GM19025 (cell line): ENCODE measurements at regions not wholly inside any gene's neighbourhood (a gene's known extent, or its start where the extent isn't known, plus 50 kb on each side); places are given as distances from the start of the nearest gene placed in this dataset.

ENCODE experiments used
- ATAC-seq: cut with Tn5 transposase; IDR thresholded peaks from one replicate; pipeline ENCODE4 v1.9.1; 2021; ENCODE audit warnings: mild to moderate bottlenecking, low read depth, moderate library complexity; ENCODE audit not compliant: unreplicated experiment

DNA sequence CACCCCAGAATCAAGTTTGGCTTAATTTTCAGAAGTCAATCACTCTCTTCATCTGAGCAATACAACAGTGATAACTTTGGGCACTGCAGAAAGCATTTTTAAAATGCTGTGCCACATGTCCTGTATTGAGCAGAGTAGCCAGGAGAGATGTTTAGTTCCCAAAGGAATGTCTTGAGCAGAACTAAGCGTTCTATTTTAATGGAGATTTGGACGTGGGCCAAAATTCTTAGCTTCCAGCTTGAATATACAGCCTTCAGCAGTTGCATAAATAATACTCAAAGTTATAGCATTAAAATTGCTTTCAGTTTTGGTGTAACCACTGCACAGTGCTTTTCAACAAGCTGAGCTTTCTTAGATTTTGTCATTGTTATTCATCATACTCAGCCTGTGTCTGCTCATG is 679.2 kb downstream of the NLGN4X start:
- no peak for ATAC-seq

DNA sequence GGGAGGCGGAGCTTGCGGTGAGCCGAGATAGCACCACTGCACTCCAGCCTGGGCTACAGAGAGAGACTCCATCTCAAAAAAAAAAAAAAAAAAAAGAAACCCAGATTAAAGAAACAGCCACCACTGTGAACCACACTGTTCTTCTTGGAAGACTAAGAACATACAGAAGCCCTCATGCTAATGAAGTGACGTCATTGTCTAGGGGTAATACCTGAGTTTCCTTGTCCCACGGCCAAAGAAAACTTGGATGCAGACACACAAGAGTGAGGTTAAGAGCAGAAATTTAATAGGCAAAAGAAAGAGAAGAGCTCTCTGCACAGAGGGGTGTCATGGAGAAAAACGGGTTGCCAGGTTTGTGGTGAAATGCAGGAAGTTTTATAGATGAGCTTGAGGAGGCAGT is 691.6 kb downstream of the NLGN4X start:
- no peak for ATAC-seq

DNA sequence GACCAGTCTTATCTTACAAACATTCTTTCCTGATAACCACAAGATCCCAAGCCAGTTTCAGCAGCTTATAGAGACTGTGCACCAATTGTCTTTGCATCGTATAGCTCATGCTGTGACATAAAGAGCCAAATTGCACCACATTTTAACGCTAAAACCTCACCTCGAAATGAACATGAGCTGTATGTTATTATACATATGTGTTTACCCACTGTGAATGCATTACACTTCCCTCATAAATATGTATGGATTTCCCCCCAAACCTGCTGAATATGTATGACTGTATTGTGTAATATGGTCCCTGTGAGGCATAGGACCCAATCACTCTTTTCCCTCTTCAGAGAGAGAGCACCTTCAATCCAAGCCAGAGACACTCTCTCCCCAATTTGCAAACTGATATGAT is 692.4 kb downstream of the NLGN4X start:
- no peak for ATAC-seq

DNA sequence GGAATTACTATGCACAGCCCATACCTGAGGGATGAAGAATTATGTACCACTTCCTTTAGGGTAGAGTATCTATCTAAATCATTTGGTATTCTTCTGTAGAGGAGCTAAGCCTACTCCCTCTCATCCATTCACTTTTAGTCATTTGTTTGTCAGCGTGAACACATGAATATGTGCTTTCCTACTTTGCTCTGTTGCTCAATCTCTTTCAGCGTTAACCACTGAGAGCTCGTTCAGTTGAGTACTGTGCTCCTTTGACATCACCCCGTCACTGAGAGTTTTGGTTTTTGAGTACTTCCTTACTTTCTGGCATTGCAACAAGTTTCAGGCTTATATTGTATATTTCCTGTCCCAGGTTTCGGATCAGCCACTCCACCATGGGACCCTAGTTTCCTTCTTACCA is 700.6 kb downstream of the NLGN4X start:
- ATAC-seq: no peak

DNA sequence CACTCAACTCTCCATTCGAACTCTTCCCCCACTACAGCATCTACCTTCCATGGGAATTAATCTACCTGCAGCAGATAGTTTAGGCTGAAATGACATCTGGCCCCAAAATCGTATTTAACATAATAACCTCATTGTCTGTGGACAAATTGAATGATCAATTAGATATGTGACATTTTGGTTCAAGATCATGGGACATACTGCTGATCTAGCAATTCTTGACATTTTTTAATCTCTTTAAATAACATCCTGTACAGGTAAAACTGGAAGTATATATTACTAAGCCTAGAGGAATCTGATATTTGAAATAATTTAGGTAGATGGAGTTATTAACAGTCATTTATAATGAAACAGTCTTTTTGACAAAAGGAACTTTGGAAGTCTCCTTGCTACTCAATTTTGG is 702.5 kb downstream of the NLGN4X start:
- no peak for ATAC-seq

DNA sequence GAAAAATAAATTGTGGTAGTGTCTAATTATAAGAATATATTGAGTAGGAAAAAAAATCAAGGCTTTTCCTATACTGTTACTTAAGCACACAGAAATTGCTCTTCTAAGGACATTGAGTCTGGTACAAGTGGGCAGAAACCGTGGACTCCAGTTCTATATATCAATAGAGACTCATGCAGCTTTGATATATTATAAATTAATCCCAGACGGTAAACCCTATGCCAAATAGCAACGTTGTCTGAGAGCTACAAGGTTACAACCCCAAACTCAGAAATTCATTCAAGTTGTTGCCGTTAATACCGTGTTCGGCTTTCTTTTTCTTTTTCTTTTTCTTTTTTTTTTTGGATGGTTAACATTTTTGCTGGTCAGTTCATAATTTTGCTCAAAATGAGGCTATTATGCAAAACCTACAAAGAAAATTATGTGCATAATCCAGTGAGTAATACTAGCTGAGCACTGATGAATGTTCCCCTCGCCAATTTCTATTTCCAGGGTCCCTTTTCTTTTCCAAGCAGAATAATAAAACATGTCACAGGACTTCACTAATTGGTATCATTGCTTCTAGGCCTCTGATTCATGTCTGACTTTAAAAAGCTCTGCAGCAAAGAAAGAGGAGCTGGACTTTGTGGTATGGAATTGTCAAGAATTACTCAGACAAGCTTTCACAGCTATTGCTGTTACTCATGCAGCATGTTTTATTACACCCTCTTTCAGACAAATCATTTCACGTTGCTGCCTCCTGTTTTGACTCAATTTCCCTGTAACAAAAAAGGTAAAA is 737.7 kb downstream of the NLGN4X start:
- no peak for ATAC-seq

DNA sequence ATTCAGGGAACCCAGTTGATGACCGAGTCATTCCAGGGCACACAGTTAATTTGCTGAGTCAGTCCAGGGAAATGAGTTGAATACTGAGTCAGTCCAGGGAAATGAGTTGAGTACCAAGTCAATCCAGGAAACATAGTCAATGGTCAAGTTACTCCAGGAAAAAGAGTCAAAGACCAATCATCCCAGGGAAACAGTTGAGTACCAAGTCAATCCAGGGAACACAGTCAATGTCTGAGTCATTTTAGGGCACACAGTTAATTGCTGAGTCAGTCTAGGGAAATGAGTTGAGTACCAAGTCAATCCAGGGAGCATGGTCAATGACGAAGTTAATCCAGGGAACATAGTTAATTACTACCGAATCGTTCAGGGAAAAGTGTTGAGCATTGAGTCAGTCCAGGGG is 754.4 kb downstream of the NLGN4X start:
- ATAC-seq: no peak

DNA sequence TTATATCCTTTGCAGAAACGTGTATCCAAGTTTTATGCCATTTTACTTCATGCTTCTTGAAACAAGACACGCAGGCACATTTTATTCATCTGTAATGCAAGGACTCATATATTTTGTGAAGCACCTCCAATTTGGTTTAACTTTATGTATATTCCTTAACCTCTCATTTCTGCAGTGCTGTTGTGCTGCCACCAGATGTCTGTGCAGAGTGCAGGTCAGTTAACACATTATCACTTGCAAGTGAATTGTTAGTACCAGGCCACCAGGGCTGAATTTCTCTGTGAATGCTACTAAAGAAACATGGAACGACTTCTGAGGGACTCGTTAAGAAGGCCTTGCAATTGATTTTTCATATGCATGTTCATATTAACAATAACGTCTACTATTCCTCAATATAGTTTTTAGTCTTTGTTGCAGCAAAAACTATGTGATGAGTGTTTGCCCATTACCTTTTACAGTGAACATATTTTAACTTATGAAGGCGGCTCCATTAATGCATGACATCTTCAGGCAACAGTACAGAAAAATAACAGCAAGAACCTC is 770.3 kb downstream of the NLGN4X start:
- no peak for ATAC-seq

DNA sequence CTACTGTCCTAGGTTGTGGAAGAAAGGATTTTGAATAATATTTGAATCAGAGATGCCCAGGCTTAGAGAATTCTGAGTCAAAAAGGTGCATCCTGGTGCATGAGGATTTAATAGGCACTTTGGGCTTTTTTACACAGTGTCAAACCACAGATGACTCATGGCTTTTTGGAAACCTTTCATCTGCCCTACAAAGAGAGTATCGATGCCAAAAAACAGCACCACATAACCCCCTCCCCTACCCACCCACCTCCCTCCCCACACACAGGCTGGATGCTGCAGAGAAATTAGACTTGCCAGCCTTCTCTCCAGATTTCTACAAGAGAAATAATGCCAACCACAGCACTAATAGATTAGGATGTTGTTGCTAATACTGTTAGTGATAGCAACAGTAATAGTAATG is 779.3 kb downstream of the NLGN4X start:
- no peak for ATAC-seq

DNA sequence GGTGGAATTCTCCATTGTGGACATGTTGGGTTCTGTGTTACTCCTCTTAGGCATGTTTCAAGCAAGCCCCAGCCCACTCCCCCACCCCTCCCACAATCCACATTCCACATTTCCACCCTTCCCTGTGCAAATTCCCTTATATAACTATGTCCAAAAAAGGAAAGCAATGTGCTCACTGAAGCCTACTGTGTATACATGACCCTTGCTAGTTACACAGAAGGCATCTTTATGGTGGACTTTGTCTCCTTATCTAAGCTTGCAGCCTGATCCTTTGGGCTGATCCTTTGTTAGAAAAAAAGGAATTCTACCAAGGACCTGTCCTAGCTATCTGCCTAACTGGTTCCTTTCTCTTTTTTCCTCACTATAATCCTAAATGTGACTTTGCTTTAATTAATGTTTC is 796.8 kb downstream of the NLGN4X start:
- no peak for ATAC-seq

DNA sequence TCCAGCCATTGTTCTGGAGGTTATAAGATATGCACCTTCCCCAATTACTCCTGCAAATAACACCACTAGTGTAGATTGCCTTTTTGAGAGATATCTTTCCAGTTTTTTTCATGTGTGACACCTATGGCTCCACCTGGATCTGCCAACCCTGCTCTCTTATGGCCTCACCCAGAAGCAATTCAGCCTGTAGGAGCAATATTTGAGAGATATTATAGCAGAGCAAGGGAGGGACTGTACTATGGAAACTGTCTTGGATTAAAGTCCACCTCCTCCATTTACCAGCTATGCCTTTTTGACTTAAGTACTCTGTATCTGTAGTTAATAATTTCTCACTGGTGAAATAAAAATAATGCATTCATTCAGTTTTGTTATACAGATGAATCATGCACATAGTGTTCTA is 803.5 kb downstream of the NLGN4X start:
- no peak for ATAC-seq

DNA sequence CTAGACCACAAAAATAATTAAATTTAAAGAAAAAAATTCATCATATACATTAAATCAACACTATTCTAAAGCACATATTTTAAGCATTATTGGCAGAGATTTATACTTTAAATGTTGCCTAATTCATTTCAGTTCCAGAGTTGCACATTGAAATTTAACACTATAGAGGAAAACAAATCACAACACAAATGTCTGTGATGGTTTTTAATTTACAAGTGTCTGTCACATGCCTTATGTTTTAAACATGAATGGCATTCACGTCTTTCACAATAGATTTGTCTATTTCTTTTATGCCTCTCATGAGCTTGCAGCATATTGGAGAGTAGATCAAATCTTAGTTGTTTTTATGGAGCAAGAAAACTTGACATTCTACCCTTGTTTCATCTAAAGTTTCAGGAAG is 811.3 kb downstream of the NLGN4X start:
- ATAC-seq: no peak

DNA sequence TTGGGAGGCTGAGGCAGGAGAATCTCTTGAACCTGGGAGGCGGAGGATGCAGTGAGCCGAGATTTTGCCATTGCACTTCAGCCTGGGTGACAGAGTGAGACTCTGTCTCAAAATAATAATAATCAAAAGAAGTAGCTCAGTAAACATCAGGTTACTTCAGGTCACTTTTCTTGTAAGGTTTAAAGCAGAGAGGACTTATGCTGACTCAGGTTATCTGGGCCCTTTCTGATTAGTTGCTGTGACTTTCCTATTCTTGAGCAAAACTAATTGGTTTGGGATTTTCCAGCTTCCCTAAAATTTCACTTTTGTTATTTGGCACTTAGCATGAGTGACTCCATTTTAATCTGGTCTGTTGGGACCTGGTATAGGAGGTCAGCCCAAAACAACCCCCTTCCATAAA is 812.9 kb downstream of the NLGN4X start:
- no peak for ATAC-seq

DNA sequence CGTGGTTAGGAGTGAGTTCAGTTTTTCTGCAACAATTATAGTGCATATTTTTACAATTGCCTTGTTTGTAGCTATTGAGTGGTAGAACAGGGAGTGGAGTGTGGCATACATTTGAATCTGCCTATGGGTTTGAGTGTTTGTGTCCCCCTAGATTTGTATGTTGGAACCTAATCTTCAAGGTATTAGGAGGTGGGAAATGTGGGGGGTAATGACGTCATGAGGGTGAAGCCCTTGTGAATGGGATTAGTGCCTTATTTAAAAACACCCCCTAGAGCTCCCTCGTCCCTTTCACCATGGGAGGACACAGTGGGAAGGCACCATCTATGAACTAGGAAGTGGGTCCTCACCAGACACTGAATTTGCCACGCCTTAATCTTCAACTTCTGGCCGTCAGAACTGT is 819.6 kb downstream of the NLGN4X start:
- ATAC-seq: no peak

DNA sequence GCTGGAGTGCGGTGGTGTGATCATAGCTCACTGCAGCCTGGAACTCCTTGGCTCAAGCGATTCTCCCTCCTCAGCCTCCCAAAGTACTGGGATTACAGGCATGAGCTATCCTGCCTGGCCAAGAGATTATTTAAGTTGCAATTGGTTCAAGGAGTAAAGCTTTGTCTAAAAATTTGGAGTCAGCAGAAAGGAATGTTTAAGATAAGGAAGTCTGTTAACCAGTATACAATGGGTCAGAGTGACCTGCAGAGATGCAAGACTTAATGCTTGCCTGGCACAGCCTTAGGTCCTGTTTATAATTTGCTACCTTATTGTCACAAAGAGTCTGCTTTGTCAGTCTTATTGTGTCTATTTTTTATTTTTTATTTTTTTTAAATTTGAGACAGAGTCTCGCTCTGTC is 826.2 kb downstream of the NLGN4X start:
- no peak for ATAC-seq

DNA sequence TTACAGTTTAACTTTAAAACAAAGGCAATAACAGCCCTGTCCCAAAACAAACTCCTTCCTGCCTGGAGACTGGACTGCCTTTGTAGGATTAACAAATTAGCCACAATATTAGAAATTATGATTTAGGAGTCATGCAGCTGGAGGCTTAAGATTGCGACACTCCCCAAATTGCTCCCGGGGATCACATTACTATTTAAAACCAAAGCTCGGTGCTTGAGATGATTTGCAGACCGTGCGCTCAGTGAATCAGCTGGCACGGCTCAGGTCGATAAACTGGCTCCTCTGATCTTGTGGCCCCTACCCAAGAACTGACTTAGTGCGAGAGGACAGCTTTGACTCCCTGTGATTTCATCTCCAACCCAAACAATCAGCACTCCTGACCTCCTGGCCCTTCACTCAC is 829.3 kb downstream of the NLGN4X start:
- ATAC-seq: no peak

DNA sequence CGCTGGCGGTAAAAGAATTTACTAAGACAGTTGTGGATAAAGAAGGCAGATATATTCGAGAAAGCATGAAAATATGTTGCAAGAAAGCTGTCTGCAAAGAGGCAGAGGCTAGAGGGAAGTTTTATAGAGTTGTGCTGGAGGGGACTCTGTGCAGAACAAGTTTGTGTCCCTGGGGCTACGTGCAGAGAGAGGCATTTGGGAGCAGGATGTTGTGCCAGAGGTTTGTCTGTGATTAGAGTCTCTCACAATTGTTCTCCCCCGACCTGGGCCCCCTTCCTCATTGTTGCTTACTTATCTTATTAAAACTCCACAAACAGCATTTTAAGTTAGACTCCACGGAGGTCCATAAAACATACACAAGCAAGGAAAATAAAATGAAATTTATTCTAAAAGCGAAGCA is 831.3 kb downstream of the NLGN4X start:
- no peak for ATAC-seq

DNA sequence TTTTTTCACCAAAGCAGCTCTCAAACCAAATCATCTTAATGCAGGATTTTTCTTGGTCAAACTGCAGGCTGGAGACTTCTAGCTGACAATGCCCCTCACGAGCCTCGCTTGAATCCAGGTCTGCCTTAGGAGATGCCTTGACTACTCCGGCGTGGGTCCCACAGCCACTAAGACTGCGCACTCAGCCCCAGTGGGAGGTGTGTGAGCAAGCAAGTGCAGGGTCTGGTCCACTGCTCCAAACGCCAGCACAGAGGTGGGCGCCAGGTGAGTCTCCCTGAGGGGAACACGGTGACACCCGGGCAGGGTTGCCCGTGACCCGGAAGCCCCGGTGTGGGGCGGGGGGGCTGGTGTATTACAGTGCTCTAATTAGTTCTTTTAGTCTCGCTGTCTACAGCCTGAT is 838.3 kb downstream of the NLGN4X start:
- no peak for ATAC-seq

DNA sequence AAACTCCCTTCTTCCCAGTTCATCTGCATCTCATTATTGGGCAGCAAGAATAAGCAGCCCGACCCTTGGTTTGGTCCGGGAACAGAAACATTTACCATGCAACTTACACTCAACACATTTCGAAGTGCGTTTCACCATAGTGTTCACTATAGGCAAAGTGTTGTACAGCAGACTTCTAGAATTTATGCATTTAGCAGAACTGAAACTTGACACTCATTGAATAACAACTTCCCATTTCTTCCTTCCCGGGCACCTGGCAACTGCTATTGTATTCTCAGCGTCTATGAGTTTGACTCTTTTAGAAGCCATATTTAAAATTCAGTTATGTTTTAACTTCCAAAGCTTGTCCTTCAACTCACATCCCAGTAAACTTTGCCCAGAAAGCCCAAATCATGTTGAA is 840.6 kb downstream of the NLGN4X start:
- ATAC-seq: no peak

DNA sequence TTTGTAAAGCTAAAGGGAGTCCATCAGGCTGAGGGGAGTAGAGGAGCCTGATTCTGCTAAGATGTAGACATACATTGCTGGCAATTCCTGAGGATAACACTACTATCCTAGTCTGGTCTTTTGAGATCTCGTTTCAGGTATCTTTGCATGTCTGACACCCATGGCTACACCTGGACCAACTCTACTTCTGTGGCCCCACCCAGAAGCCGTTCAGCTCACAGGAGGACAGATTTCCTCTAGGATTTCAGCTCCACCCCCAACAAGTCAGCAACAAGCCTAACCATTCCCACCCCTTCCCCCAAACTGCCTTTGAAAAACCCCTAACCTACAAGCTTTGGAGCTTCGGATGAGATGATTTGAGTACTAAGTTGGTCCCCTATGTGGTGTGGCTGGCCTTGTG is 848.2 kb downstream of the NLGN4X start:
- no peak for ATAC-seq

DNA sequence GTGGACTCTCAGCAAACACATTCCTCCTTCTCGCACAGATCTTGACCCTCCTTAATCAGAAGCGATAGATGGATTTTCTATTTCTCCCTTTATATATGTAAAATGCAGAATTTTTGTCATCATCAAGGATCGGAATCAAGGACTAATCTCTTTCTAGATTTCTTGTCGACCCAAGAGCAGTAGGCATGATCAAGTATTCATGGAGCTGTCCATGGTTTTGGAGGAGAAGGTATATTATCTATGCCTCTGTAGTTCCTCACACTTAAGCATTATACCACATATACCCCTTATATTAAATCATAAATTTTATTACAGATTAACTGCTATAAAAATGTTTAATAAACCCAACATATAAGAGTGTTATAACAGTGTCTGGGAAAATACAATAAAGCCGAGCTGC is 886.8 kb downstream of the NLGN4X start:
- ATAC-seq: no peak

DNA sequence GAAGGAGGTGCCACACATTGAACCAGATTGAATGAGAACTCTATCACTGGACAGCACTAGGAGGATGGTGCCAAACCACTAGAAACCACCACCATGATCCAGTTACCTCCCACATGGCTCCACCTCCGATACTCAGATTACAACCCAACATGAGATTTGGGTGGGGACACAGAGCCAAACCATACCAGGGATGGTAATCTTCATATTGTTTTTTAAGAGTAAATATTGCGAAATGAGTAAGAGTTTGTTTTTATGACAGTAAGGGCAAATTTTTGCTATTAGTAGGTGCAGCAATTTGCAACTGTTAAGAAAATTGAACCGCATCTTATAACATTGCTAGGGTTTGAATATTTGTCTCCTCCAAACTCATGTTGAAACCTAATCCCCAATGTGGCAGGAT is 891.5 kb downstream of the NLGN4X start:
- no peak for ATAC-seq

DNA sequence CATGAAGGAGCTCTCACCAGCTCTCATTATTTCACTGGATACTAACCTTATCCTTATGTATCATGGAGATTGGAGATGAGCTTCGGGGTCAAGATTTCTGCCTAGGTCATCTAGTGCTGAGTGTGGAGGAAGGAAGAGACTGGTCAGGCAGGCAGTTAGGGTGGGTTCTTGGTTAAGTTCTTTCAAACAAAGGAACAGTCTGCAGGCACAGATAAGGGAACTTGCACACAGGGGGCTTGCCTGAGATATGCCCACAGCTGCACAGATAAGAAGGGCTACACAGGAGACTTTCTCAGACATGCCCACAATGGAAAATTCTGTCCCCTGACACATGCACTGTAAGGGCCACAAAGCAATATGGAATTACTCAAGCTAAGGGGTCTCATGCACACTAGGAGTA is 904.1 kb downstream of the NLGN4X start:
- no peak for ATAC-seq
